ENCODE measurements at regions not wholly inside any gene's neighbourhood (a gene's known extent, or its start where the extent isn't known, plus 50 kb on each side); places are given as distances from the start of the nearest gene placed in this dataset.

DNA sequence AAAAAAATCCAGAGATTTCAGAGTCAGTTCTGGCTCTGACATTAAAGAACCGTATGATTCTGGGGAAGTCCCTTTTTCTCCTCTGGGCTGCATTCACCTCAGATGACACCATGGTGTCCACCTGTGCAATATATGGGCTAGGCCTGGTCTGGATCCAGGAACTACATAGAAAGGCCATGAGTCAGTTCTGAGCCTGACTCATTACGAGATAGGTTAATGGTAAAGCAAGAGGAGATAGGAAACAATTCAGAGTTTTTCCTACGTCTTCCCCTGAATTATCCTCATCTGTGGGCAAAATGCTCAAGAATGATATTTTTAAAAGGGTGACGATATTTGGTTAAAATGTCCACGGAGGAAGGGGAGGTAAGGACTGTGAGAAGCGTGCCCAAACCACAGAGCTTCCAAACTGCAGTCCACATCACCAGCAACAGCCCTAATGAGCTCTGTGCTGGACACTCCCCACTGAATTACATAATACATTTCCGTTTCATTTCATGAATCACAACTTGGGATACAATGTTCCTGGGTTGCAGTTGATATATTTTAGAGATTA is 180.1 kb upstream of the OSR1 start:
- no peak overlapping the region for H3K9ac ChIP-seq (ENCODE audit: low read length in 2 of 2)
- no peaks in the 10 kb centered on the region for H3K9me3 ChIP-seq (ENCODE audit: control insufficient read depth in 2 of 2, low read length in 2 of 2)
- no peak overlapping the region for H3K27ac ChIP-seq (ENCODE audit: low read length)
- H3K27me3 ChIP-seq (ENCODE audit: control insufficient read depth in 1 of 2, insufficient read depth in 2 of 2, low read length in 2 of 2): no peaks in the 10 kb centered on the region
- no peaks in the 10 kb centered on the region for H3K36me3 ChIP-seq (ENCODE audit: control insufficient read depth in 2 of 2, insufficient read depth in 2 of 2, low read length in 2 of 2)
- no peak overlapping the region for H3K4me3 ChIP-seq (ENCODE audit: low read length in 2 of 2)
- no peaks in the 10 kb centered on the region for H3K4me1 ChIP-seq (ENCODE audit: control insufficient read depth, insufficient read depth, low read length)

GRCh38 chr2:19536136-19536535 is 177.7 kb upstream of the OSR1 start:
- no peaks in the 10 kb centered on the region for H3K36me3 ChIP-seq (ENCODE audit: control insufficient read depth in 2 of 2, insufficient read depth in 2 of 2, low read length in 2 of 2)
- no peaks in the 10 kb centered on the region for H3K9me3 ChIP-seq (ENCODE audit: control insufficient read depth in 2 of 2, low read length in 2 of 2)
- H3K27ac ChIP-seq (ENCODE audit: low read length): no peak overlapping the region
- no peaks in the 10 kb centered on the region for H3K4me1 ChIP-seq (ENCODE audit: control insufficient read depth, insufficient read depth, low read length)
- H3K27me3 ChIP-seq (ENCODE audit: control insufficient read depth in 1 of 2, insufficient read depth in 2 of 2, low read length in 2 of 2): no peaks in the 10 kb centered on the region
- H3K4me3 ChIP-seq (ENCODE audit: low read length in 2 of 2): no peak overlapping the region
- H3K9ac ChIP-seq (ENCODE audit: low read length in 2 of 2): no peak overlapping the region

DNA sequence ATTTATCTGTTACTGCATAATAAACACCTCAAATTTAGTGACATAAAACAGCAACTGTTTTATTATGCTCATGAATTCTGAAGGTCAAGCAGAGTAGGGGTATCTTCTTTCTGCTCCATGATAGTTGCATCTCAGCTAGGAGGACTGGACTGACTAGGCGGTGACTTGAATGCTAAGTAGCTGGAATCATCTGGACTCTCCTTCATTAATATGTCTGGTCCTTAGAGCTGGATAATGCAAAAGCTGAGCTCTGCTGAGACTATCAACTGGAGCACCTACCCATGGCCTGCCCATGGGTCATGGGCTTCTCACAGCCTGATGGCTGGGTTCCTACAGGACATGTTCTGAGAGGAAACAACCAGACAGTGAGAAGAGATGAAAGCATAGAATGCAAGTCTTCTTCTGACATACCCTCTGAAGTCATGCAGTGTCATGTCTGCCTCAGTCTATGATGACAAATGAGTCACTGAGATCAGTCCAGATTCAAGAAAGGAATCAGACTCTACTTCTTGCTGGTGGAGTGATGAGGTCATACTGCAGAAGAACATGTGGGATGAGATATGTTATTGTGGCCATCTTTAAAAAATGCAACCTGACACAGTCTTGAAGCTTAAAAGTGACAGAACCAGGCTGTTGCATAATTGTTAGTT is 174.2 kb upstream of the OSR1 start:
- Histone ChIP-seq H3K4me3 (ENCODE audit: low read length in 2 of 2) (no peak overlapping the region), H3K9me3 (ENCODE audit: control insufficient read depth in 2 of 2, low read length in 2 of 2) (no peaks in the 10 kb centered on the region), H3K4me1 (ENCODE audit: control insufficient read depth, insufficient read depth, low read length) (no peaks in the 10 kb centered on the region), H3K27me3 (ENCODE audit: control insufficient read depth in 1 of 2, insufficient read depth in 2 of 2, low read length in 2 of 2) (no peaks in the 10 kb centered on the region), H3K27ac (ENCODE audit: low read length) (no peak overlapping the region), H3K36me3 (ENCODE audit: control insufficient read depth in 2 of 2, insufficient read depth in 2 of 2, low read length in 2 of 2) (no peaks in the 10 kb centered on the region), H3K9ac (ENCODE audit: low read length in 2 of 2) (no peak overlapping the region)

DNA sequence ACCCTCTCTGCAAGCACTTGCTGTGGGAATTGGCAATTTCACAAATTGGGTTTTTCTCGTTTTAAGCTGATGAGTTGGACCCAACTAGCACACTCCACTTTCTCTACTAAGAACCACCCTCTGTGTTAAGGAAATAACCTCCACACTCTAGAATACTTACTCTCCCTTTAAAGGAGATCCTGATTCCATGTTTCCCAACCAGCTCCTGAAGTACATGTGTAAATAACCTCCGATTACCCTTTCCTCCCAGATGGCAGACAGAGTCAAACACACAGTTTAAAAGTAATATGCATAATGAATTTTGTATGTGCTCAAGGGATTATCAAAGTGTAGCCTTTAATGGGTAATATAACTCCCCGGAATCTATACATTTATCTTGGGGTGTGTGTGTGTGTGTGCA is 171.3 kb upstream of the OSR1 start:
- no peaks in the 10 kb centered on the region for H3K9me3 ChIP-seq (ENCODE audit: control insufficient read depth in 2 of 2, low read length in 2 of 2)
- H3K36me3 ChIP-seq (ENCODE audit: control insufficient read depth in 2 of 2, insufficient read depth in 2 of 2, low read length in 2 of 2): no peaks in the 10 kb centered on the region

GRCh38 chr2:19527771-19528170 is 169.3 kb upstream of the OSR1 start:
- H3K27me3 ChIP-seq (ENCODE audit: control insufficient read depth in 1 of 2, insufficient read depth in 2 of 2, low read length in 2 of 2): no peaks in the 10 kb centered on the region
- no peak overlapping the region for H3K4me3 ChIP-seq (ENCODE audit: low read length in 2 of 2)
- H3K36me3 ChIP-seq (ENCODE audit: control insufficient read depth in 2 of 2, insufficient read depth in 2 of 2, low read length in 2 of 2): no peaks in the 10 kb centered on the region
- H3K27ac ChIP-seq (ENCODE audit: low read length): no peak overlapping the region
- no peak overlapping the region for H3K9ac ChIP-seq (ENCODE audit: low read length in 2 of 2)
- H3K9me3 ChIP-seq (ENCODE audit: control insufficient read depth in 2 of 2, low read length in 2 of 2): no peaks in the 10 kb centered on the region
- no peaks in the 10 kb centered on the region for H3K4me1 ChIP-seq (ENCODE audit: control insufficient read depth, insufficient read depth, low read length)

More for the DNA sequence above, 171.3 kb upstream of the OSR1 start:
- Histone ChIP-seq H3K27me3 (ENCODE audit: control insufficient read depth in 1 of 2, insufficient read depth in 2 of 2, low read length in 2 of 2) (no peaks in the 10 kb centered on the region), H3K4me1 (ENCODE audit: control insufficient read depth, insufficient read depth, low read length) (no peaks in the 10 kb centered on the region), H3K4me3 (ENCODE audit: low read length in 2 of 2) (no peak overlapping the region), H3K27ac (ENCODE audit: low read length) (no peak overlapping the region), H3K9ac (ENCODE audit: low read length in 2 of 2) (no peak overlapping the region)

DNA sequence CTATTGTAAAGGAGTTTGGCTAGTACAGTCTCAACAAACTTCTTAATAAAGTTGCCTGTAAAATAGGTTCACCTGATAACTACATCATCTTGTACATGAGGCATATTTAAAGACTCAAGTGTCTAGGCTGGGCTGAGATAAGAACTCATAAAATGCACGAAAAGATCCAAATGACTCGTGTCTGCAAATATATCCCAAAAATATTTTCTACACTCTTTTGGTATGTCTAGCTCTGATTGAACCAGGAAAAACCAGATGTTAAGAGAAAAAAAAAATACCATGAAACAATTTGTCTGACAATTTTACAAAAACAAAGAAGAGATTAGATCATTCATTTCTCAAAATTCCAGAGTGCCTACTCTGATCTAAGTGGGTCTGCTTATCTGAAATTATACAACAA is 166.9 kb upstream of the OSR1 start:
- H3K4me3 ChIP-seq (ENCODE audit: low read length in 2 of 2): no peak overlapping the region
- no peaks in the 10 kb centered on the region for H3K4me1 ChIP-seq (ENCODE audit: control insufficient read depth, insufficient read depth, low read length)
- H3K9me3 ChIP-seq (ENCODE audit: control insufficient read depth in 2 of 2, low read length in 2 of 2): no peaks in the 10 kb centered on the region
- no peaks in the 10 kb centered on the region for H3K27me3 ChIP-seq (ENCODE audit: control insufficient read depth in 1 of 2, insufficient read depth in 2 of 2, low read length in 2 of 2)
- H3K9ac ChIP-seq (ENCODE audit: low read length in 2 of 2): no peak overlapping the region
- H3K36me3 ChIP-seq (ENCODE audit: control insufficient read depth in 2 of 2, insufficient read depth in 2 of 2, low read length in 2 of 2): no peaks in the 10 kb centered on the region
- no peak overlapping the region for H3K27ac ChIP-seq (ENCODE audit: low read length)

- no peak overlapping the region for H3K27ac ChIP-seq (ENCODE audit: low read length)
- no peaks in the 10 kb centered on the region for H3K36me3 ChIP-seq (ENCODE audit: control insufficient read depth in 2 of 2, insufficient read depth in 2 of 2, low read length in 2 of 2)
- no peaks in the 10 kb centered on the region for H3K27me3 ChIP-seq (ENCODE audit: control insufficient read depth in 1 of 2, insufficient read depth in 2 of 2, low read length in 2 of 2)
- no peaks in the 10 kb centered on the region for H3K9me3 ChIP-seq (ENCODE audit: control insufficient read depth in 2 of 2, low read length in 2 of 2)
- no peak overlapping the region for H3K4me3 ChIP-seq (ENCODE audit: low read length in 2 of 2)
- no peak overlapping the region for H3K9ac ChIP-seq (ENCODE audit: low read length in 2 of 2)
- H3K4me1 ChIP-seq (ENCODE audit: control insufficient read depth, insufficient read depth, low read length): no peaks in the 10 kb centered on the region
Measured at GRCh38 chr2:19519045-19519444, 160.6 kb upstream of the OSR1 start.

DNA sequence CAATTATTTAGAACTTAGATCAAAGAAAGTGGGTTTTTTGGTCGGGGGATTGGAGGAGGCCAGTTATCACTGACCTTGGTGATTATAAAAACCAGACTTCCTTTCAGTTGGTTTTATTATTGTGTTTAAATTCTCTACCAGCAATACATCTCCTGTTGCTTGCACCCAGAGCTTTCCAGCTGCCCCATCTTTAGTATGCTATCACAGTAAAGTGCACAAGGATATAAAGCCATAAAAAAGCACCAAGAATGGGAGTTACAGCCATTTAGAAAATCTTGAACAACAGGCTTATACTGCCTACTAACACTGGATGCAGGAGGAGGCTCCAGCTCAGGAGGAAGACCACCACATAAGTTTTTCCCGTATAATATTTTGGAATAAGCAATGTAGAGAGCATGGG is 148.7 kb upstream of the OSR1 start:
- Histone ChIP-seq H3K36me3 (ENCODE audit: control insufficient read depth in 2 of 2, insufficient read depth in 2 of 2, low read length in 2 of 2) (no peaks in the 10 kb centered on the region), H3K27me3 (ENCODE audit: control insufficient read depth in 1 of 2, insufficient read depth in 2 of 2, low read length in 2 of 2) (no peaks in the 10 kb centered on the region), H3K4me3 (ENCODE audit: low read length in 2 of 2) (no peak overlapping the region), H3K27ac (ENCODE audit: low read length) (no peak overlapping the region), H3K9ac (ENCODE audit: low read length in 2 of 2) (no peak overlapping the region), H3K4me1 (ENCODE audit: control insufficient read depth, insufficient read depth, low read length) (peaks cover 4% of the 10 kb centered on the region), H3K9me3 (ENCODE audit: control insufficient read depth in 2 of 2, low read length in 2 of 2) (no peaks in the 10 kb centered on the region)

- Histone ChIP-seq H3K4me1 (ENCODE audit: control insufficient read depth, insufficient read depth, low read length) (peaks cover 4% of the 10 kb centered on the region), H3K9me3 (ENCODE audit: control insufficient read depth in 2 of 2, low read length in 2 of 2) (no peaks in the 10 kb centered on the region), H3K36me3 (ENCODE audit: control insufficient read depth in 2 of 2, insufficient read depth in 2 of 2, low read length in 2 of 2) (no peaks in the 10 kb centered on the region), H3K27me3 (ENCODE audit: control insufficient read depth in 1 of 2, insufficient read depth in 2 of 2, low read length in 2 of 2) (no peaks in the 10 kb centered on the region), H3K9ac (ENCODE audit: low read length in 2 of 2) (no peak overlapping the region), H3K4me3 (ENCODE audit: low read length in 2 of 2) (no peak overlapping the region), H3K27ac (ENCODE audit: low read length) (no peak overlapping the region)
Measured at GRCh38 chr2:19505199-19506136, 147.0 kb upstream of the OSR1 start.

GRCh38 chr2:19504400-19505198 is 146.2 kb upstream of the OSR1 start:
- Histone ChIP-seq H3K4me3 (ENCODE audit: low read length in 2 of 2) (no peak overlapping the region), H3K36me3 (ENCODE audit: control insufficient read depth in 2 of 2, insufficient read depth in 2 of 2, low read length in 2 of 2) (no peaks in the 10 kb centered on the region)

More at GRCh38 chr2:19504400-19505198, 146.2 kb upstream of the OSR1 start:
- H3K9me3 ChIP-seq (ENCODE audit: control insufficient read depth in 2 of 2, low read length in 2 of 2): no peaks in the 10 kb centered on the region
- H3K4me1 ChIP-seq (ENCODE audit: control insufficient read depth, insufficient read depth, low read length): peaks cover 4% of the 10 kb centered on the region
- no peak overlapping the region for H3K27ac ChIP-seq (ENCODE audit: low read length)
- no peak overlapping the region for H3K9ac ChIP-seq (ENCODE audit: low read length in 2 of 2)
- no peaks in the 10 kb centered on the region for H3K27me3 ChIP-seq (ENCODE audit: control insufficient read depth in 1 of 2, insufficient read depth in 2 of 2, low read length in 2 of 2)
